Kidney epithelial cell (primary cell): ENCODE measurements at regions not wholly inside any gene's neighbourhood (a gene's known extent, or its start where the extent isn't known, plus 50 kb on each side); places are given as distances from the start of the nearest gene placed in this dataset.

Experiments used
- DNase-seq: peaks from one replicate; pipeline ENCODE4 v3.0.0-alpha.2; 2010; ENCODE audit warnings: low read depth
- H3K27me3 ChIP-seq: 2 replicates; pipeline ENCODE4 v1.6.0; 2011; ENCODE audit warnings: low read length; ENCODE audit not compliant: control insufficient read depth, insufficient read depth
- H3K36me3 ChIP-seq: 2 replicates; pipeline ENCODE4 v1.5.1; 2011; ENCODE audit warnings: low read length; ENCODE audit not compliant: control insufficient read depth, insufficient read depth
- H3K4me3 ChIP-seq: 2 replicates; pipeline ENCODE4 v1.5.1; 2011; ENCODE audit warnings: low read depth, mild to moderate bottlenecking, control low read depth, low read length
- CTCF ChIP-seq: IDR thresholded peaks from 2 replicates; pipeline ENCODE4 v1.5.1; 2011; ENCODE audit warnings: mild to moderate bottlenecking, moderate library complexity, low read length, control low read depth, inconsistent platforms; ENCODE audit not compliant: insufficient read depth, poor library complexity, severe bottlenecking

- H3K27me3 ChIP-seq: no peaks in the 10 kb centered on the region
- no peak for TF ChIP-seq CTCF
- H3K4me3 ChIP-seq: no peak overlapping the region
- DNase-seq: no peak
- no peaks in the 10 kb centered on the region for H3K36me3 ChIP-seq
Measured at GRCh38 chr7:16278167-16278787, 143.1 kb downstream of the CRPPA start.

- H3K27me3 ChIP-seq: no peaks in the 10 kb centered on the region
- H3K4me3 ChIP-seq: no peak overlapping the region
- H3K36me3 ChIP-seq: no peaks in the 10 kb centered on the region
- DNase-seq: no peak
- TF ChIP-seq CTCF: no peak
Measured at GRCh38 chr7:16271990-16272665, 149.2 kb downstream of the CRPPA start.

- Histone ChIP-seq H3K36me3 (no peaks in the 10 kb centered on the region), H3K27me3 (no peaks in the 10 kb centered on the region), H3K4me3 (no peak overlapping the region)
- no peak for DNase-seq
- TF ChIP-seq CTCF: no peak
Measured at GRCh38 chr7:16271355-16271915, 149.9 kb downstream of the CRPPA start.

- no peak for TF ChIP-seq CTCF
- Histone ChIP-seq H3K27me3 (no peaks in the 10 kb centered on the region), H3K4me3 (no peak overlapping the region), H3K36me3 (no peaks in the 10 kb centered on the region)
- no peak for DNase-seq
Measured at GRCh38 chr7:16270844-16271243, 150.5 kb downstream of the CRPPA start.

- no peak for TF ChIP-seq CTCF
- Histone ChIP-seq H3K4me3 (no peak overlapping the region), H3K36me3 (no peaks in the 10 kb centered on the region), H3K27me3 (no peaks in the 10 kb centered on the region)
- peak; percentile 5 for DNase-seq
Measured at GRCh38 chr7:16268821-16269768, 152.2 kb downstream of the CRPPA start.
